Epithelial cell of proximal tubule (primary cell): ENCODE measurements at regions not wholly inside any gene's neighbourhood (a gene's known extent, or its start where the extent isn't known, plus 50 kb on each side); places are given as distances from the start of the nearest gene placed in this dataset.

Experiments used
- DNase-seq: peaks from one replicate; pipeline ENCODE4 v3.0.0-alpha.2; 2011; ENCODE audit warnings: low read depth
- H3K4me3 ChIP-seq: 2 replicates; pipeline ENCODE4 v1.5.1; 2011; ENCODE audit warnings: low read depth, mild to moderate bottlenecking, low read length
- TF ChIP-seq, protein P1 (sequence below): conservative IDR thresholded peaks from 2 replicates; pipeline ENCODE4 v1.5.1; 2012; ENCODE audit warnings: low read depth, mild to moderate bottlenecking, low read length

DNA sequence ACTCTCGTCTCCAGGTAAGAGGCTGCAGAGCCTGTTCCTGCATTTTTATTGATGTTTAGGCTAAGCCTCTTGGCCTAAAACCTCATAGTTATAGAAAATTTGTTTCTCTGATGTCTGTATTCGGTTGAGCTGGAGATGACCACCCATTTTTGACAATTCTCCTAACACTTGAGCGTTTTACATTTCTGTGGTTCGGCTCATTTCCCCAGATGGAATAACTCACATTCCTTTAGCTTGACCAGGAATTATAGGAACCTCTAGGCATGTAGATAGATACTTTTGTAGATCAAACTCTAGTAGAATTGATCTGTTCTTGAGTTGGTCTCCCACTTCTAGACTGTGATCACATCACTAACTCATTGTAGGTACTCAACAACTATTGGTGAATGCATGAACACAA, 172.6 kb upstream of the CADM1 start:
- DNase-seq, result no peak
- no peak overlapping the region for H3K4me3 ChIP-seq
- TF ChIP-seq, protein P1, sequence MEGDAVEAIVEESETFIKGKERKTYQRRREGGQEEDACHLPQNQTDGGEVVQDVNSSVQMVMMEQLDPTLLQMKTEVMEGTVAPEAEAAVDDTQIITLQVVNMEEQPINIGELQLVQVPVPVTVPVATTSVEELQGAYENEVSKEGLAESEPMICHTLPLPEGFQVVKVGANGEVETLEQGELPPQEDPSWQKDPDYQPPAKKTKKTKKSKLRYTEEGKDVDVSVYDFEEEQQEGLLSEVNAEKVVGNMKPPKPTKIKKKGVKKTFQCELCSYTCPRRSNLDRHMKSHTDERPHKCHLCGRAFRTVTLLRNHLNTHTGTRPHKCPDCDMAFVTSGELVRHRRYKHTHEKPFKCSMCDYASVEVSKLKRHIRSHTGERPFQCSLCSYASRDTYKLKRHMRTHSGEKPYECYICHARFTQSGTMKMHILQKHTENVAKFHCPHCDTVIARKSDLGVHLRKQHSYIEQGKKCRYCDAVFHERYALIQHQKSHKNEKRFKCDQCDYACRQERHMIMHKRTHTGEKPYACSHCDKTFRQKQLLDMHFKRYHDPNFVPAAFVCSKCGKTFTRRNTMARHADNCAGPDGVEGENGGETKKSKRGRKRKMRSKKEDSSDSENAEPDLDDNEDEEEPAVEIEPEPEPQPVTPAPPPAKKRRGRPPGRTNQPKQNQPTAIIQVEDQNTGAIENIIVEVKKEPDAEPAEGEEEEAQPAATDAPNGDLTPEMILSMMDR, result no peak

- no peak overlapping the region for H3K4me3 ChIP-seq
- TF ChIP-seq, protein P1, result no peak
- DNase-seq, result no peak
Measured at GRCh38 chr11:115676206-115676605, 172.0 kb upstream of the CADM1 start.

DNA sequence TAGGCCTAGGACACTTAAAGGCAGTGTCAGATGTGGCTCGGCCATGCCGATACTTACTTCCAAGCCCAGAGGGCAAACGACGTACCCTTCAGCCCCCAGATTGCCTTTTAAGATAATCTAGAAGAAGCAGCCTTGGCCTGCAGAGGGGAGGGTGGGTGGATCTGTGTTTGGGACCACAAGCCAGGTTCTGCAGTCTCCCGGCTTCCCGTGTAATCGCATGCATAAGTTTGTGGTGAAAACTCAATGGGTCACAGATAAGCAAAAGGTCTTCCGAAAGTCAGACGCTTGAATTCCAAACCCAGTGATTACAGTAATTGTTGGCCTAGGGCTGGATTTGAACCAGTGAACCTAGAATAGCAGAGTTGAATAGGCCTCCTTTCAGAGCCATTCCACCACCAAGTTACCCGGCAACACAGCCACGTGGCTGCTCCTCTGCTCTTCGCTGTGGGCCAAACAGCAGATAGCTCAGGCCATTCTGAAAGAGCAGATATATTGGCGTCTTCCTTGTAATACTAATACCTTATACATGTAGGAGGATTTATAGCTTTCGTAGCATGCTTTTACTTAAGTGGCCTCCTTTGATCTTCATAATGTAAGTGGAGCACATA, 170.8 kb upstream of the CADM1 start:
- TF ChIP-seq, protein P1, result no peak
- no peak overlapping the region for H3K4me3 ChIP-seq
- no peak for DNase-seq

DNA sequence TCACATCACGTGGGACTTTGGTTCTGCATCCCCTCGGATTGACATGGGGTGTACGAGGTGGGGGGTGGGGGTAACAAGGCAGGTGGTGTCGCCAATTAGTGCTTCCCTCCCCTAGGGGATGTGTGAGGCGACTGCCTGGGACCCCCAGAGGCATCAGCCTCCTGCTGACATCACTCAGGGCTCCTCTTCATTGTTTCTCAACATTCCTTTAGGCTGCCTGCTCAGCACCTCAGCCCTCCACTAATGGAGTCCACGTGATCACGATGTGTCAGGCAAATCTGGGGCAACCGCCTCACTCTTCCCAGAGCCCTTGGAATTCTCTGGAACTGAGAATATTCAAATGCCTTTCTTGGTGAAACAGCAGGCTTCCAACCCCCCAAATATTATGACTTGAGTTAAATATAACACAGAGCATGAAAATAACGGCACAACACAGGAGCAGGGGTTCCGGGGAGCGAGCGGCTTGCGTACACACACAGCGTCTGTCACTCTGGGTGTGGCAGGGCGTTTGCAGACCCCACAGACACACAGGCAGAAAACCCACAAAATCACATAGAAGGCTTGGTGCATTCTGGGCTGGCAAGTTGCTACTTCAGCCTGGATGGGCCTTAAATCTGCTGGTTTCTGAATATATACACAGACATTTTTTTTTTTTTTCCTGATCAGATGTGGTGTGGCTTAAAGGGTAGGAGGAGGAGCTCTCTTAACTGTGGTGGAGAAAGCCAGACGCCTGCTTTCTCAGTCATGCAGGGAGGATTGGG, 170.1 kb upstream of the CADM1 start:
- H3K4me3 ChIP-seq, result no peak overlapping the region
- DNase-seq, result no peak
- TF ChIP-seq, protein P1, result no peak

GRCh38 chr11:115673720-115674119, 169.5 kb upstream of the CADM1 start:
- no peak overlapping the region for H3K4me3 ChIP-seq
- DNase-seq, result no peak
- TF ChIP-seq, protein P1, result no peak

DNA sequence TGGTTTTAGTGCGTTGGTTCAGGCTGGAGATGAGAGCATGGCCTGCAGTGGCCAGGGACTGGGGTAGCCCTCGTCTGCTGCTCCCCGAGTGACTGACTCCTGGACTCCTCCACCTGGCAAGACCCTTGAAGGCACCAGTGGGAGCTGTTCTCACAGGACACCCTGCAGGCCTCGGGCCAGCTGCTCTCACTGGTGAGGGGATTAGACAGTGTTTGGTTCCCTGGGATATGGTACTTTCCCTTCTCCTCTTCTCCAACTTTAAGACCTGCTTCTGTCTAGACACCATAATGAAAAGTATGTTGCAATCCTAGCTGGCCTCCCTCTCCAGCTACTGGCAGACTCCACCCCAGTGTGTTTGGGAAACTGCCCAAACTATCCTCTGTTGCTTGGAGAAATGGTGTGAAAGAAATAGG, 168.8 kb upstream of the CADM1 start:
- TF ChIP-seq, protein P1, result no peak
- DNase-seq, result no peak

DNA sequence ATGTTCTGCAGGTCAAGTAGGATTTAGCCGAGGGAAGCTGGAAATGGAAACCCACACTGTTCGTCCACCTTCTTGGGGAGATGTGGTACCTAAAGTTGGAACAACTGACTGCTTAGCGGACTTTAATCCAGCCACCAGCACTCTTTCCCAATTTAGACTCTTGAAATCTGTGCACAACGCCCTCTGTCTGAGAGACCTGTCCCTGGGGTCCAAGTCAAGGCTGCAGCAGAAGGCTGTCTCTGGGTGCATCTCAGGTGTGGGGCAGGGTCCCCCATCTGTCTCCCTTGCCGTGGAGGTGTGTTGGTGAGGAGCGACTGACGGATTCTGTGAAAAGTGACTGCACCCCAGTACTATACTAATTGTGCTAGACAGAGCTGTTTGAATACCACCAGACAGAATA, 168.2 kb upstream of the CADM1 start:
- TF ChIP-seq, protein P1, result no peak
- DNase-seq, result no peak
- no peak overlapping the region for H3K4me3 ChIP-seq

More for the DNA sequence above, 168.8 kb upstream of the CADM1 start:
- no peak overlapping the region for H3K4me3 ChIP-seq
